HEK293T (cell line): ENCODE measurements at regions not wholly inside any gene's neighbourhood (a gene's known extent, or its start where the extent isn't known, plus 50 kb on each side); places are given as distances from the start of the nearest gene placed in this dataset.

Source experiments
- CTCF ChIA-PET: fragments of 350-600 bp; formaldehyde crosslinking; extraction: SDS; loops from one replicate; lab custom pipeline; 2021; ENCODE audit warnings: antibody characterized with exemption, inconsistent platforms; lab: Yijun Ruan, JAX
- POLR2A ChIA-PET: fragments of 350-600 bp; formaldehyde crosslinking; extraction: SDS; loops from one replicate; lab custom pipeline; 2020; ENCODE audit warnings: antibody characterized with exemption, inconsistent platforms; lab: Yijun Ruan, JAX
- DNase-seq: peaks from one replicate; pipeline ENCODE4 v3.0.0; 2012; ENCODE audit warnings: mixed read lengths; ENCODE audit errors: extremely low spot score
- ARNT ChIP-seq: fragments of 450-650 bp; IDR thresholded peaks from 2 replicates; pipeline ENCODE4 v1.6.1; 2017; ENCODE audit warnings: mild to moderate bottlenecking
- BHLHE40 ChIP-seq: fragments of 450-650 bp; IDR thresholded peaks from 2 replicates; pipeline ENCODE4 v1.6.1; 2016; ENCODE audit warnings: mild to moderate bottlenecking, moderate library complexity, borderline replicate concordance
- CTBP1 ChIP-seq: fragments of 450-650 bp; IDR thresholded peaks from 2 replicates; pipeline ENCODE4 v1.6.1; 2016; ENCODE audit warnings: borderline replicate concordance
- ELF4 ChIP-seq: fragments of 450-650 bp; IDR thresholded peaks from 2 replicates; pipeline ENCODE4 v1.6.1; 2017; ENCODE audit warnings: antibody characterized with exemption
- FOXA1 ChIP-seq: fragments of 450-650 bp; IDR thresholded peaks from 2 replicates; pipeline ENCODE4 v1.6.1; 2016; ENCODE audit warnings: mild to moderate bottlenecking
- FOXK2 ChIP-seq: fragments of 450-650 bp; IDR thresholded peaks from 2 replicates; pipeline ENCODE4 v1.6.1; 2016; ENCODE audit warnings: mild to moderate bottlenecking
- FOXM1 ChIP-seq: fragments of 450-650 bp; IDR thresholded peaks from 2 replicates; pipeline ENCODE4 v1.6.1; 2017; ENCODE audit warnings: mild to moderate bottlenecking, borderline replicate concordance
- HDGF ChIP-seq: fragments of 450-650 bp; IDR thresholded peaks from 2 replicates; pipeline ENCODE4 v1.6.1; 2017; ENCODE audit warnings: antibody characterized with exemption, borderline replicate concordance
- L3MBTL2 ChIP-seq: fragments of 450-650 bp; conservative IDR thresholded peaks from 2 replicates; pipeline ENCODE4 v1.6.1; 2016; ENCODE audit warnings: mild to moderate bottlenecking
- LEF1 ChIP-seq: fragments of 450-650 bp; IDR thresholded peaks from 2 replicates; pipeline ENCODE4 v1.6.1; 2017; ENCODE audit warnings: mild to moderate bottlenecking, borderline replicate concordance
- NFRKB ChIP-seq: fragments of 450-650 bp; IDR thresholded peaks from 2 replicates; pipeline ENCODE4 v1.6.1; 2016; ENCODE audit warnings: mild to moderate bottlenecking, moderate library complexity
- SP1 ChIP-seq: fragments of 450-650 bp; IDR thresholded peaks from 2 replicates; pipeline ENCODE4 v1.6.1; 2017
- SUZ12 ChIP-seq: fragments of 450-650 bp; IDR thresholded peaks from 2 replicates; pipeline ENCODE4 v1.6.1; 2016; ENCODE audit warnings: mild to moderate bottlenecking
- TARDBP ChIP-seq: fragments of 450-650 bp; IDR thresholded peaks from 2 replicates; pipeline ENCODE4 v1.6.1; 2016
- ZNF384 ChIP-seq: fragments of 450-650 bp; IDR thresholded peaks from 2 replicates; pipeline ENCODE4 v1.6.1; 2016
- TF ChIP-seq, protein P1 (sequence below): fragments of 450-650 bp; IDR thresholded peaks from 2 replicates; pipeline ENCODE4 v1.6.1; 2016

DNA sequence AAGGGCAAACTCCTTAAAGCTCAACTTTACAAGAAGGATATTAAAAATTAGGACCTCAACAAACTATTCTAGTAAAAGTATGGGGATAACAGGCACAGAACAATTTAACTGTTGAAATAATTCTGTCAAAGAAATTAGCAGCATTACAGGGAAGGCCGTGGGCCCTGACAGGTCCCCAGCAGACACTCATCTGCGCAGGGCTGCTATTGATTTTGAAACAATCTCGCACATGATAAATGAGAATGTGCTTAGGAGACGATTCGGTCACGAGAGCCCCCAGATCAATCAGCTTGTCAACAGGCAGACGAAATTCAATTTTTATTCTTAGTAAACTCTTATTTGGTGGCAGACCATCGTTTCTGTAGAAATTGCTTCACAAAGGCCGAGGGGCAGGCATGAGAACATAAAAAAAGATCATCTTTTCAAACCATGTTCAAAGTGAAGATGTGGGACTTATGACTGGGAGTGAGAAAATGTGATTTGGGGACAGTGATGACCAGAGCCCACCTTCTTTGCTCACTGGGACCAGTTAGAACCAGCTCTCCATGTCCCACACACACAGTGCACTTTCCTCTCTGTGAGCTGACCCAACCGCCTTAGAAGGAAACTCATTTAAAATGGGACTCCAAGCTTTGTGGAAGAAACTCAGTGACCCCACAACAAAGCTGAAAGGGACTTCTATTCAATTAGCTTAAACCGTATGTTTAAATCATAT, 654.5 kb downstream of the TOX3 start:
- DNase-seq, result no peak
- POLR2A ChIA-PET, result no interaction called here
- TF ChIP-seq FOXK2 (no peak), FOXM1 (no peak), CTBP1 (no peak), LEF1 (no peak), SUZ12 (no peak), NFRKB (no peak), ELF4 (no peak), FOXA1 (no peak), ARNT (no peak), L3MBTL2 (no peak), SP1 (no peak), ZNF384 (no peak), BHLHE40 (no peak), TARDBP (no peak), HDGF (no peak)
- TF ChIP-seq, protein P1, sequence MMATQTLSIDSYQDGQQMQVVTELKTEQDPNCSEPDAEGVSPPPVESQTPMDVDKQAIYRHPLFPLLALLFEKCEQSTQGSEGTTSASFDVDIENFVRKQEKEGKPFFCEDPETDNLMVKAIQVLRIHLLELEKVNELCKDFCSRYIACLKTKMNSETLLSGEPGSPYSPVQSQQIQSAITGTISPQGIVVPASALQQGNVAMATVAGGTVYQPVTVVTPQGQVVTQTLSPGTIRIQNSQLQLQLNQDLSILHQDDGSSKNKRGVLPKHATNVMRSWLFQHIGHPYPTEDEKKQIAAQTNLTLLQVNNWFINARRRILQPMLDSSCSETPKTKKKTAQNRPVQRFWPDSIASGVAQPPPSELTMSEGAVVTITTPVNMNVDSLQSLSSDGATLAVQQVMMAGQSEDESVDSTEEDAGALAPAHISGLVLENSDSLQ, result no peak
- CTCF ChIA-PET, result no interaction called here

DNA sequence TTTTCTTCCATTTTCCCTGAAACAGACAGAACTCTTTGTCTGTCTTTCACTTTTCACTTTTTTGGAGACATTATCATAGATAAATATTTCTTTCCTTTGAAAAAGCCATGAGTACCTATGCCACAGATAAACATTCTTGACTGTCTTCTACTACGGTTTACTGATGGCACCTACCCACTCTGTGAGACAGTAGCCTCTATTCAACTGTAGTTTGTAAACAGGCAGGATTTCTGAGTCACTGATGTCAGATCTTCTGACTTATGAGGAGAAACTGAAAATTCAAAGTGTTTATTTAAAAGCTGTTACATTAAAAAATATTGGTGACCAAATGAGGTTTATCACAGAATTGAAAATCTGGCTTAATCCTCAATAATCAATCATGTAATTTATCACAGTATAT, 658.4 kb downstream of the TOX3 start:
- TF ChIP-seq FOXM1, result no peak

DNA sequence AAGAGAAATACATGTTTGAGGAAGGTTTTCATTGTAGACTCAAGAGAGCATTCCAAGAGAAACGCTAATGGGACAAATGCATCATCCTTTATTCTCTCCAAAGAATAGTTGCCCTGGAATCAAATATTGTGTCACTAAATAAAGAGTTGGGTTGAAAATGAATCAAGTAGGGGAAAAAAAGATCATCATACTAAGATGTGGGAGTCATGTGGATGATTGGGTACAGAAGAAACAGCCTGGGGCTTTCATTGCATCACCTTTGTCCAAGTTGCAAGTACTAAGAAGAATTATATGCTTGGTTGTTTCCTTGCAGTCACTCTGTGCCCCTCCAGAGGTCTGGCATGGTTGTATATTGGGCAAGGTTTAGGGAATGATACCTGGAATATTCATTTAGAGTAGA, 658.9 kb downstream of the TOX3 start:
- POLR2A ChIA-PET, result no interaction called here
- CTCF ChIA-PET, result no interaction called here
- no peak for DNase-seq
- no peak for TF ChIP-seq SUZ12
- TF ChIP-seq ZNF384, result no peak
- no peak for TF ChIP-seq ARNT
- no peak for TF ChIP-seq ELF4
- no peak for TF ChIP-seq BHLHE40
- TF ChIP-seq FOXK2, result no peak
- no peak for TF ChIP-seq SP1
- no peak for TF ChIP-seq L3MBTL2
- TF ChIP-seq LEF1, result no peak
- no peak for TF ChIP-seq NFRKB

More for the DNA sequence above, 658.4 kb downstream of the TOX3 start:
- no peak for DNase-seq
- ChIA-PET CTCF (no interaction called here), POLR2A (no interaction called here)

DNA sequence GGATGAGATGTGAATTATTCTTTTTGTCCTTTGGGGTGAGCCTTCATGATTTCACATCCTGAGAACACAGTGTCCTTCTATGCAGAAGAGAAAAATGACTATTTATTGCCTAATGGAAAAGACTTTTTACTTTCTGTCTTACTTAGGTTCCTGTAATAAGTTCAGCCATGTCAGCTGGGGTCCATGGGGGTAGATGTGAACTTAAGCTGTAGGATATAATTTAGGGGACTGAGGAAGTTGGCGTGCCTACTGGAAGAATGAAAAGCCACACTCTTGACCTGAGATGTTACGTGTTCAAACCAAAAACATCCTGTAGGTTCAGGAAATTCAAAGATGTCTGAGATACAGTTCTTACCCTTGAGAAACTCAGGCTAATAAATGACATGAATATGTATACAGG, 660.5 kb downstream of the TOX3 start:
- ChIA-PET POLR2A (no interaction called here), CTCF (no interaction called here)
- TF ChIP-seq FOXA1, result no peak
- no peak for TF ChIP-seq ARNT
- no peak for TF ChIP-seq BHLHE40
- TF ChIP-seq L3MBTL2, result no peak
- TF ChIP-seq LEF1, result no peak
- TF ChIP-seq SP1, result no peak
- TF ChIP-seq ZNF384, result no peak
- TF ChIP-seq HDGF, result no peak
- no peak for TF ChIP-seq CTBP1
- TF ChIP-seq SUZ12, result no peak
- no peak for TF ChIP-seq TARDBP
- TF ChIP-seq, protein P1, result no peak
- TF ChIP-seq ELF4, result no peak
- DNase-seq, result no peak

DNA sequence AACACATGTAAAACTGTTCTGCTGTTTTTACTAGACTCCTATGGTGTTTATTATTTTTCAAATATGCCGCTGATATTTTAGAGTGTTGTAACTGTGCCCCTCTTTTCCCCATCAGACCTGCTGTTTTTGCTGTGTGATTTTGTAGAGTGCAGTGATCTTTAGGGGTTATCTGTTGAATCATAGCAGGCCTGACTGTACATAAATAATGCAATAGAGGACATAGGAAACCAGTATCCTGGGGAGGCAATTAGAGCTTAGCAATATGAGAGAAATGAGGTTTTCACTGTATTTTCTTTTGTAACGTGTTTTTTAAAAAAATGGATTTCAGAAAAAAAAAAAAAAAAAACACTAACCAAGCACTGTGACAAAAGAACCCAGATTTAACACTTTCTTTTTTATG, 662.2 kb downstream of the TOX3 start:
- DNase-seq, result no peak
- ChIA-PET POLR2A (no interaction called here), CTCF (no interaction called here)
- TF ChIP-seq SP1 (no peak), FOXK2 (no peak)

DNA sequence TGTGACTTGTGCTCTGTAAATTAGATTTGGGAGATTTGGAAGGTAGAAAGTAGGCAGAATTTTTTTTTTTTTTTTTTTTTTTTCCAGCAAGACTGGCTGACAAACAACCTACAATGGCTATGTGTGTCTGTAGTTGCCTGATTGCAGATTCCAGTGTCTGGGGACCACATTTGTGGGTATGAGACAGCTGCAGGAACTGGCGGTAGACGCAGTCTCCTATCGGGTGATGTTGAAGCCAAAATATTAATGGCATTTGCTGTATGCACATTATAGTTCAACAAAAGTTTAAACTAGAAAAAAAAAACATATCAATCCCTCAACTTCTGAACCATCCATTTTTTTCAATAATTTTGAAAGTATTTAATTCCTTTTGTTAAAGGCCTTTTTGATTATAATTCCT, 665.2 kb downstream of the TOX3 start:
- DNase-seq, result no peak
- CTCF ChIA-PET, result no interaction called here
- POLR2A ChIA-PET, result no interaction called here
- no peak for TF ChIP-seq LEF1
- no peak for TF ChIP-seq FOXM1
- TF ChIP-seq L3MBTL2, result no peak
- TF ChIP-seq BHLHE40, result no peak
- no peak for TF ChIP-seq FOXK2
- no peak for TF ChIP-seq ELF4
- no peak for TF ChIP-seq ZNF384
- TF ChIP-seq FOXA1, result no peak
- no peak for TF ChIP-seq SUZ12
- TF ChIP-seq, protein P1, result no peak
- no peak for TF ChIP-seq NFRKB
- TF ChIP-seq TARDBP, result no peak
- TF ChIP-seq ARNT, result no peak
- no peak for TF ChIP-seq CTBP1
- no peak for TF ChIP-seq SP1
- TF ChIP-seq HDGF, result no peak
